ENCODE measurements at regions not wholly inside any gene's neighbourhood (a gene's known extent, or its start where the extent isn't known, plus 50 kb on each side); places are given as distances from the start of the nearest gene placed in this dataset.
A peak's percentile ranks its signal among the peaks of the same experiment; 100 is the strongest.

DNA sequence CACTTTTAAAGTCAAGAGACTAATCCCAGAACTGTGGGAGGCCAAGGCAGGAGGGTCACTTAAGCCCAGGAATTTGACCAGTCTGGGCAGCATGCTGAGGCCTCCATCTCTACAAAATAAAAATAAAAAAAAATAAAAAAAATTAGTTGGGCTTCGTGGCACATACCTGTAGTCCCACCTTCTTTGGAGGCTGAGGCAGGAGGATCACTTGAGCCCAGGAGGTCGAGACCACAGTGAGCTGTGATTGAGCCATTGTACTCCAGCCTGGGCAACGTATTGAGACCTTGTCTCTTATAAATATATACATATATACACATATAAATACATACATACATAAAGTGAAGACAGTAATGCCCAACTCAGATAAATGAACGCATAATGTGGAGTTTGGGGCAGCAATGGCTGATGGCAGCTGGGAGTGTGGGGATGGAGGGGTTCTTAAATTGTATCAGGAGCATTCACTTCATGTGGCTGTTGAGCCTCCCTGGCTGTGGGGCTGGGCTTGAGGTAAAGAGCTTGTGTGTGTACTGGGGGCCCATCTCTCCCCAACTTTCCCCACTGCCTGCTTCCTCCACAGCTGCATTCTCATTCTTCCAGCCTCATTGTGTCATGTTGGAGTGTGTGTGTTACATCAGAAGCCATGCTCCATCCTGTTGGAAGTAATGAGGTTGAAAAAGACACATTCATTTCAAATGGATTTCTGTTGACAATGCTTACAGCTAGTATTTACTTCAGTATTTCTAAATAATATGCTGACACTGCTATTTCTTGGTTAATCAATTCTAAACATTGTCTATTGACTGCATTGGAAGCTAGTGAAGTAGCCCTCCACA lies 96.5 kb upstream of the HS6ST1 start:
- no peaks in the 10 kb centered on the region for H4K20me1 ChIP-seq (ENCODE audit: insufficient read depth)
- H3K4me3 ChIP-seq (ENCODE audit: low read depth in 2 of 2, low read length in 1 of 2) = no peak overlapping the region
- WGBS (ENCODE audit: low lambda C conversion rate) = 26% methylated on average over 4 of the region's 4 CpGs
- H2AFZ ChIP-seq (ENCODE audit: low read depth) = no peak overlapping the region
- no peak overlapping the region for H3K4me2 ChIP-seq
- H3K9me3 ChIP-seq = no peaks in the 10 kb centered on the region
- no peaks in the 10 kb centered on the region for H3K79me2 ChIP-seq (ENCODE audit: insufficient read depth)
- peaks cover 0 to 41% of the 10 kb centered on the region in 2 experiments; a peak in 1 of 4 replicates for H3K4me1 ChIP-seq (ENCODE audit: control insufficient read depth in 1 of 2, insufficient read depth in 2 of 2, low read depth in 1 of 2, low read length in 1 of 2)
- H3F3A ChIP-seq (replicated peaks; ENCODE audit: insufficient read depth) = no peaks in the 10 kb centered on the region
- H3K36me3 ChIP-seq (replicated peaks in 1 of 2; ENCODE audit: control insufficient read depth in 1 of 2, insufficient read depth in 2 of 2, low read length in 1 of 2) = no peaks in the 10 kb centered on the region
- H3K9me2 ChIP-seq = no peaks in the 10 kb centered on the region
- ChIA-PET POLR2A (interaction anchor here (0.6 to 1.5 kb wide), 2 partner anchors 21 to 22 kb away, joined by 3 to 5 read pairs; no protein-coding TSS in a partner anchor), CTCF (interaction anchor here (0.9 to 1.7 kb wide), 3 partner anchors 12 to 36 kb away, joined by 3 to 5 read pairs (median 3); no protein-coding TSS in a partner anchor)
- no peaks in the 10 kb centered on the region for H3K27me3 ChIP-seq (ENCODE audit: insufficient read depth)
- no peak for DNase-seq
- no peak for TF ChIP-seq NRF1 (IDR thresholded peaks at IDR 0.05; ENCODE audit: low read depth, low read length)
- TF ChIP-seq TAF1 (IDR thresholded peaks at IDR 0.05; ENCODE audit: borderline replicate concordance, low read depth, low read length) = no peak
- no peak for TF ChIP-seq CHD2 (IDR thresholded peaks at IDR 0.05; ENCODE audit: low read length, partially characterized antibody)
- TF ChIP-seq MEF2A (IDR thresholded peaks at IDR 0.05; ENCODE audit: borderline replicate concordance, low read depth) = no peak
- no peak for TF ChIP-seq EZH2phosphoT487 (IDR thresholded peaks at IDR 0.05; ENCODE audit: borderline replicate concordance, low read depth)
- TF ChIP-seq YY1 (IDR thresholded peaks at IDR 0.05; ENCODE audit: low read depth) = no peak
- no peak for TF ChIP-seq NFIC (IDR thresholded peaks at IDR 0.05; ENCODE audit: borderline replicate concordance)
- TF ChIP-seq, protein P1, sequence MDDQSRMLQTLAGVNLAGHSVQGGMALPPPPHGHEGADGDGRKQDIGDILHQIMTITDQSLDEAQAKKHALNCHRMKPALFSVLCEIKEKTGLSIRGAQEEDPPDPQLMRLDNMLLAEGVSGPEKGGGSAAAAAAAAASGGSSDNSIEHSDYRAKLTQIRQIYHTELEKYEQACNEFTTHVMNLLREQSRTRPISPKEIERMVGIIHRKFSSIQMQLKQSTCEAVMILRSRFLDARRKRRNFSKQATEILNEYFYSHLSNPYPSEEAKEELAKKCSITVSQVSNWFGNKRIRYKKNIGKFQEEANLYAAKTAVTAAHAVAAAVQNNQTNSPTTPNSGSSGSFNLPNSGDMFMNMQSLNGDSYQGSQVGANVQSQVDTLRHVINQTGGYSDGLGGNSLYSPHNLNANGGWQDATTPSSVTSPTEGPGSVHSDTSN (IDR thresholded peaks at IDR 0.05) = no peak
- no peak for TF ChIP-seq FOXM1 (IDR thresholded peaks at IDR 0.05; ENCODE audit: low read depth)
- TF ChIP-seq POLR2AphosphoS5 (IDR thresholded peaks at IDR 0.05; ENCODE audit: low read depth, low read length) = no peak
- TF ChIP-seq, protein P2, sequence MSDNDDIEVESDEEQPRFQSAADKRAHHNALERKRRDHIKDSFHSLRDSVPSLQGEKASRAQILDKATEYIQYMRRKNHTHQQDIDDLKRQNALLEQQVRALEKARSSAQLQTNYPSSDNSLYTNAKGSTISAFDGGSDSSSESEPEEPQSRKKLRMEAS (IDR thresholded peaks at IDR 0.05; ENCODE audit: low read depth) = no peak
- no peak for TF ChIP-seq ELF1 (IDR thresholded peaks at IDR 0.05)
- TF ChIP-seq JUND (IDR thresholded peaks at IDR 0.05) = no peak
- TF ChIP-seq, protein P3, sequence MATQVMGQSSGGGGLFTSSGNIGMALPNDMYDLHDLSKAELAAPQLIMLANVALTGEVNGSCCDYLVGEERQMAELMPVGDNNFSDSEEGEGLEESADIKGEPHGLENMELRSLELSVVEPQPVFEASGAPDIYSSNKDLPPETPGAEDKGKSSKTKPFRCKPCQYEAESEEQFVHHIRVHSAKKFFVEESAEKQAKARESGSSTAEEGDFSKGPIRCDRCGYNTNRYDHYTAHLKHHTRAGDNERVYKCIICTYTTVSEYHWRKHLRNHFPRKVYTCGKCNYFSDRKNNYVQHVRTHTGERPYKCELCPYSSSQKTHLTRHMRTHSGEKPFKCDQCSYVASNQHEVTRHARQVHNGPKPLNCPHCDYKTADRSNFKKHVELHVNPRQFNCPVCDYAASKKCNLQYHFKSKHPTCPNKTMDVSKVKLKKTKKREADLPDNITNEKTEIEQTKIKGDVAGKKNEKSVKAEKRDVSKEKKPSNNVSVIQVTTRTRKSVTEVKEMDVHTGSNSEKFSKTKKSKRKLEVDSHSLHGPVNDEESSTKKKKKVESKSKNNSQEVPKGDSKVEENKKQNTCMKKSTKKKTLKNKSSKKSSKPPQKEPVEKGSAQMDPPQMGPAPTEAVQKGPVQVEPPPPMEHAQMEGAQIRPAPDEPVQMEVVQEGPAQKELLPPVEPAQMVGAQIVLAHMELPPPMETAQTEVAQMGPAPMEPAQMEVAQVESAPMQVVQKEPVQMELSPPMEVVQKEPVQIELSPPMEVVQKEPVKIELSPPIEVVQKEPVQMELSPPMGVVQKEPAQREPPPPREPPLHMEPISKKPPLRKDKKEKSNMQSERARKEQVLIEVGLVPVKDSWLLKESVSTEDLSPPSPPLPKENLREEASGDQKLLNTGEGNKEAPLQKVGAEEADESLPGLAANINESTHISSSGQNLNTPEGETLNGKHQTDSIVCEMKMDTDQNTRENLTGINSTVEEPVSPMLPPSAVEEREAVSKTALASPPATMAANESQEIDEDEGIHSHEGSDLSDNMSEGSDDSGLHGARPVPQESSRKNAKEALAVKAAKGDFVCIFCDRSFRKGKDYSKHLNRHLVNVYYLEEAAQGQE (IDR thresholded peaks at IDR 0.05; ENCODE audit: low read depth, low read length) = no peak
- TF ChIP-seq TCF12 (IDR thresholded peaks at IDR 0.05) = no peak
- TF ChIP-seq TEAD4 (IDR thresholded peaks at IDR 0.05; ENCODE audit: borderline replicate concordance, insufficient read depth) = no peak
- TF ChIP-seq, protein P4, sequence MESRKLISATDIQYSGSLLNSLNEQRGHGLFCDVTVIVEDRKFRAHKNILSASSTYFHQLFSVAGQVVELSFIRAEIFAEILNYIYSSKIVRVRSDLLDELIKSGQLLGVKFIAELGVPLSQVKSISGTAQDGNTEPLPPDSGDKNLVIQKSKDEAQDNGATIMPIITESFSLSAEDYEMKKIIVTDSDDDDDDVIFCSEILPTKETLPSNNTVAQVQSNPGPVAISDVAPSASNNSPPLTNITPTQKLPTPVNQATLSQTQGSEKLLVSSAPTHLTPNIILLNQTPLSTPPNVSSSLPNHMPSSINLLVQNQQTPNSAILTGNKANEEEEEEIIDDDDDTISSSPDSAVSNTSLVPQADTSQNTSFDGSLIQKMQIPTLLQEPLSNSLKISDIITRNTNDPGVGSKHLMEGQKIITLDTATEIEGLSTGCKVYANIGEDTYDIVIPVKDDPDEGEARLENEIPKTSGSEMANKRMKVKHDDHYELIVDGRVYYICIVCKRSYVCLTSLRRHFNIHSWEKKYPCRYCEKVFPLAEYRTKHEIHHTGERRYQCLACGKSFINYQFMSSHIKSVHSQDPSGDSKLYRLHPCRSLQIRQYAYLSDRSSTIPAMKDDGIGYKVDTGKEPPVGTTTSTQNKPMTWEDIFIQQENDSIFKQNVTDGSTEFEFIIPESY (IDR thresholded peaks at IDR 0.05; ENCODE audit: borderline replicate concordance, low read depth) = no peak
- TF ChIP-seq FOXJ3 (CRISPR knock-in tag; IDR thresholded peaks at IDR 0.05) = no peak
- TF ChIP-seq GATA2 (CRISPR knock-in tag; IDR thresholded peaks at IDR 0.05) = no peak
- no peak for TF ChIP-seq RCOR1 (IDR thresholded peaks at IDR 0.05; ENCODE audit: low read length)
- no peak overlapping the region for H3K9ac ChIP-seq
- peak overlapping the region in 1 of 2 experiments; percentile 94; a peak in 2 of 4 replicates for H3K27ac ChIP-seq (ENCODE audit: low read depth in 2 of 2, low read length in 1 of 2)

Measured in SK-N-SH (cell line).